Transverse colon (tissue), 4 donors: ENCODE measurements at regions not wholly inside any gene's neighbourhood (a gene's known extent, or its start where the extent isn't known, plus 50 kb on each side); places are given as distances from the start of the nearest gene placed in this dataset.

Source experiments
- POLR2A ChIP-seq: fragments of 450-650 bp; IDR thresholded peaks from one replicate; pipeline ENCODE4 v1.6.1; 2016; ENCODE audit warnings: antibody characterized with exemption, mild to moderate bottlenecking, moderate library complexity
- POLR2AphosphoS5 ChIP-seq, 3 donors: sonication (generic); formaldehyde crosslinking; IDR thresholded peaks; one replicate each; pipeline ENCODE4 v1.6.1; 2016; ENCODE audit warnings: antibody characterized with exemption in 3 of 3
- TF ChIP-seq, protein P1 (sequence below), 5 experiments: fragments of 200-600 bp in 3 of 5; fragments of 450-650 bp in 2 of 5; sonication (generic) in 3 of 5; IDR thresholded peaks; 1 replicate in 2 of 5; 2 replicates in 3 of 5; pipeline ENCODE4 v1.5.1; 2016 to 2017; ENCODE audit warnings: antibody characterized with exemption in 5 of 5, inconsistent platforms in 3 of 5, mild to moderate bottlenecking in 2 of 5, moderate library complexity in 1 of 5

DNA sequence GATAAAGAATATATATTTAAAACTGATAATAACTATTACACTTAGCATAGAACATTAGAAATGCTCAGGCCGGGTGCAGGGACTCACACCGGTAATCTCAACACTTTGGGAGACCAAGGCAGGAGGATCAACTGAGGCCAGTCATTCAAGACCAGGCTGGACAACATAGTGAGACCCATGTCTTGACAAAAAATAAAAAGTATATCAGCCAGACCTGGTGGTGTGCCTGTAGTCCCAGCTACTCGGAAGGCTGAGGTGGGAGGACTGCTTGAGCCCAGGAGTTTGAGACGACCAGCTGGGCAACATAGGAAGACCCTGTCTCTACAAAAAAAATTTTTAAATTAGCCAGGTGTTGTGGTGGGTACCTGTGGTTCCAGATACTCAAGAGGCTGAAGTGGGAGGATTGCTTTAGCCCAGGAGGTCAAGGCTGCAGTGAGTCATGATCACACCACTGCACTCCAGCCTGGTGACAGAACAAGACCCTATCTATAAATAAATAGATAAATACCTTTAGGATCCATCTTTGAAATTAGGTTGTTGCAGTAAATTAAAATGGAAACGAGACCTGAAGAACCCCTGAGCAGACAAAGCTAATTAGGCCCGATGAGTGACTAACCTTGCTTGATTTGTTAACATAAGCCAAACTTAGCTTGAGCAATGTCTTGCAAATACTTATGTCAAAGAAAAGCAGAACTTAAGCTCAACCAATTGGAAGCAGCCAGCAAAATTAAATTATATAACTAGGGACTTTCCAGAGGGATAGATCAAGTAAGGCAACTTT lies 75.8 kb upstream of the E2F3 start:
- TF ChIP-seq, protein P1, sequence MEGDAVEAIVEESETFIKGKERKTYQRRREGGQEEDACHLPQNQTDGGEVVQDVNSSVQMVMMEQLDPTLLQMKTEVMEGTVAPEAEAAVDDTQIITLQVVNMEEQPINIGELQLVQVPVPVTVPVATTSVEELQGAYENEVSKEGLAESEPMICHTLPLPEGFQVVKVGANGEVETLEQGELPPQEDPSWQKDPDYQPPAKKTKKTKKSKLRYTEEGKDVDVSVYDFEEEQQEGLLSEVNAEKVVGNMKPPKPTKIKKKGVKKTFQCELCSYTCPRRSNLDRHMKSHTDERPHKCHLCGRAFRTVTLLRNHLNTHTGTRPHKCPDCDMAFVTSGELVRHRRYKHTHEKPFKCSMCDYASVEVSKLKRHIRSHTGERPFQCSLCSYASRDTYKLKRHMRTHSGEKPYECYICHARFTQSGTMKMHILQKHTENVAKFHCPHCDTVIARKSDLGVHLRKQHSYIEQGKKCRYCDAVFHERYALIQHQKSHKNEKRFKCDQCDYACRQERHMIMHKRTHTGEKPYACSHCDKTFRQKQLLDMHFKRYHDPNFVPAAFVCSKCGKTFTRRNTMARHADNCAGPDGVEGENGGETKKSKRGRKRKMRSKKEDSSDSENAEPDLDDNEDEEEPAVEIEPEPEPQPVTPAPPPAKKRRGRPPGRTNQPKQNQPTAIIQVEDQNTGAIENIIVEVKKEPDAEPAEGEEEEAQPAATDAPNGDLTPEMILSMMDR (IDR thresholded peaks at IDR 0.05) = no peak
- no peak for TF ChIP-seq POLR2A
- TF ChIP-seq POLR2AphosphoS5 (IDR thresholded peaks at IDR 0.05) = no peak
